HepG2 (cell line): ENCODE measurements at regions not wholly inside any gene's neighbourhood (a gene's known extent, or its start where the extent isn't known, plus 50 kb on each side); places are given as distances from the start of the nearest gene placed in this dataset.

Experiments used
- ATAC-seq: fragments of 200-7000 bp; cut with Tn5 transposase; 3 replicates; pipeline ENCODE4 v1.9.1; 2020; ENCODE audit warnings: mild to moderate bottlenecking, moderate library complexity
- BruUV-seq: library from RNA; stranded (reverse); fragments of 400-500 nt; replicated peaks from 2 replicates; lab custom pipeline; 2021; lab: Mats Ljungman, UMichigan
- CTCF ChIA-PET: fragments of 300-600 bp; formaldehyde crosslinking; extraction: SDS; loops from one replicate; lab custom pipeline; 2021; ENCODE audit warnings: low total read pairs, inconsistent platforms, low intra/inter-chr PET ratio; lab: Yijun Ruan, JAX
- POLR2A ChIA-PET: fragments of 350-600 bp; sonication (Branson Sonifier 250); formaldehyde crosslinking; loops from one replicate; lab custom pipeline; 2020; ENCODE audit warnings: antibody characterized with exemption, inconsistent platforms; lab: Yijun Ruan, JAX
- DNase-seq: peaks from one replicate; pipeline ENCODE4 v3.0.0-alpha.2; 2015; ENCODE audit warnings: low spot score
- FAIRE-seq: peaks from 3 replicates; lab custom pipeline; 2011; peaks lifted over from hg19 to GRCh38; lab: Jason Lieb, UNC
- H2AFZ ChIP-seq: one replicate; pipeline ENCODE4 v1.6.1; 2011; ENCODE audit warnings: low read length, inconsistent platforms
- H3K27ac ChIP-seq: fragments of 300-600 bp; 3 replicates; pipeline ENCODE4 v1.8.0; 2011; ENCODE audit warnings: mixed run types, mild to moderate bottlenecking, mixed read lengths, low read length, inconsistent platforms; ENCODE audit not compliant: insufficient read depth; ENCODE audit errors: extremely low read length
- H3K27me3 ChIP-seq, 2 experiments: fragments of 200-600 bp in 1 of 2; 2 replicates in 1 of 2; 3 replicates in 1 of 2; pipeline versions ENCODE4 v1.6.0 to v1.8.0; 2011; ENCODE audit warnings: low read length in 2 of 2, mild to moderate bottlenecking in 2 of 2, moderate library complexity in 2 of 2, inconsistent platforms in 1 of 2; ENCODE audit not compliant: insufficient read depth in 2 of 2, control insufficient read depth in 1 of 2
- H3K36me3 ChIP-seq, 2 experiments: fragments of 200-600 bp in 1 of 2; replicated peaks in 1 of 2; 2 replicates in 1 of 2; 3 replicates in 1 of 2; pipeline versions ENCODE4 v1.5.1 to v1.8.0; 2011; ENCODE audit warnings: low read length in 2 of 2, inconsistent platforms in 1 of 2; ENCODE audit not compliant: insufficient read depth in 2 of 2, control insufficient read depth in 1 of 2
- H3K4me1 ChIP-seq: 2 replicates; pipeline ENCODE4 v1.5.1; 2012; ENCODE audit warnings: low read length, inconsistent platforms; ENCODE audit not compliant: insufficient read depth
- H3K4me2 ChIP-seq: 2 replicates; pipeline ENCODE4 v1.6.0; 2011; ENCODE audit warnings: low read depth, low read length, inconsistent platforms
- H3K4me3 ChIP-seq, 3 experiments: fragments of 200-600 bp in 1 of 3; sonication (generic), shearing (Covaris generic) in 1 of 3; replicated peaks in 1 of 3; 2 replicates each; pipeline ENCODE4 v1.5.1; 2011 to 2016; ENCODE audit warnings: low read length in 3 of 3, inconsistent platforms in 2 of 3, low read depth in 2 of 3, mild to moderate bottlenecking in 2 of 3, control low read depth in 1 of 3, mixed read lengths in 1 of 3; ENCODE audit not compliant: insufficient read depth in 1 of 3
- H3K79me2 ChIP-seq: one replicate; pipeline ENCODE4 v1.6.1; 2011; ENCODE audit warnings: low read length, inconsistent platforms; ENCODE audit not compliant: insufficient read depth
- H3K9ac ChIP-seq: 2 replicates; pipeline ENCODE4 v1.6.0; 2011; ENCODE audit warnings: mild to moderate bottlenecking, low read depth, low read length, inconsistent platforms; ENCODE audit not compliant: insufficient read depth
- H3K9me3 ChIP-seq: 2 replicates; pipeline ENCODE4 v1.5.1; 2012; ENCODE audit warnings: mild to moderate bottlenecking, low read length
- H4K20me1 ChIP-seq: 2 replicates; pipeline ENCODE4 v1.6.0; 2011; ENCODE audit warnings: inconsistent platforms, mild to moderate bottlenecking, low read length, moderate library complexity; ENCODE audit not compliant: insufficient read depth
- CENPX ChIP-seq: sonication (generic); formaldehyde crosslinking; IDR thresholded peaks from 2 replicates; pipeline ENCODE4 v1.9.0; 2021; ENCODE audit warnings: mild to moderate bottlenecking, missing genetic modification reagents, moderate library complexity
- JUNB ChIP-seq: sonication (generic); formaldehyde crosslinking; IDR thresholded peaks from 2 replicates; pipeline ENCODE4 v1.8.0; 2022; ENCODE audit warnings: missing genetic modification reagents, mild to moderate bottlenecking, borderline replicate concordance
- MXI1 ChIP-seq: IDR thresholded peaks from 3 replicates; pipeline ENCODE4 v1.6.1; 2012; ENCODE audit warnings: low read depth, low read length, inconsistent platforms, borderline replicate concordance
- MYNN ChIP-seq: sonication (generic); formaldehyde crosslinking; IDR thresholded peaks from 2 replicates; pipeline ENCODE4 v1.4.0; 2020; ENCODE audit warnings: mild to moderate bottlenecking, low read depth, missing genetic modification reagents
- ZBTB4 ChIP-seq: sonication (generic); formaldehyde crosslinking; IDR thresholded peaks from 2 replicates; pipeline ENCODE4 v1.4.0; 2020; ENCODE audit warnings: missing genetic modification reagents, mild to moderate bottlenecking, borderline replicate concordance
- ZNF101 ChIP-seq: sonication (generic); formaldehyde crosslinking; IDR thresholded peaks from 2 replicates; pipeline ENCODE4 v1.4.0; 2020; ENCODE audit warnings: mild to moderate bottlenecking, low read depth, missing genetic modification reagents, borderline replicate concordance
- ZNF317 ChIP-seq: sonication (generic); formaldehyde crosslinking; IDR thresholded peaks from 2 replicates; pipeline ENCODE4 v1.5.0; 2020; ENCODE audit warnings: mild to moderate bottlenecking, missing genetic modification reagents
- ZSCAN20 ChIP-seq: sonication (generic); formaldehyde crosslinking; IDR thresholded peaks from 2 replicates; pipeline ENCODE4 v1.4.0; 2020; ENCODE audit warnings: missing genetic modification reagents, mild to moderate bottlenecking, borderline replicate concordance
- WGBS: methylation state at CpG from one replicate; pipeline ENCODE4 v1.1.6; 2017; ENCODE audit warnings: low lambda C conversion rate; 5-methylcytosine and 5-hydroxymethylcytosine counted together
- in situ Hi-C: cut with HindIII; loops from 2 replicates; pipeline ENCODE4 v1.10.0; 2017; ENCODE audit warnings: low pct_unique_long_range_greater_than_20kb; ENCODE audit not compliant: extremely low pct_ligation_motif_present
- intact Hi-C: fragments of 100-400 bp; cut with micrococcal nuclease; formaldehyde crosslinking; loops from one replicate; pipeline ENCODE4 v1.10.0; 2022; ENCODE audit not compliant: unreplicated experiment

GRCh38 chr6:16842676-16843075 lies 81.4 kb upstream of the ATXN1 start (continued):
- TF ChIP-seq MXI1: no peak

GRCh38 chr6:16841241-16841640 lies 80.0 kb upstream of the ATXN1 start:
- no peak for DNase-seq
- Histone ChIP-seq H3K9ac (no peak overlapping the region), H3K79me2 (no peaks in the 10 kb centered on the region), H3K9me3 (no peaks in the 10 kb centered on the region), H3K4me2 (no peak overlapping the region), H3K27ac (no peak overlapping the region), H3K4me1 (no peaks in the 10 kb centered on the region), H2AFZ (no peak overlapping the region), H3K27me3 (no peaks in the 10 kb centered on the region; a peak in 1 of 5 replicates), H3K36me3 (no peaks in the 10 kb centered on the region), H3K4me3 (no peak overlapping the region), H4K20me1 (no peaks in the 10 kb centered on the region)
- FAIRE-seq: no peak
- WGBS: 48% methylated on average over 7 of the region's 7 CpGs
- TF ChIP-seq JUNB (CRISPR knock-in tag): no peak
- no peak for TF ChIP-seq CENPX (CRISPR knock-in tag)
- no peak for TF ChIP-seq ZNF317
- no peak for TF ChIP-seq ZNF101 (CRISPR knock-in tag)
- no peak for TF ChIP-seq MYNN (CRISPR knock-in tag)
- no peak for TF ChIP-seq ZSCAN20
- ChIA-PET CTCF (no interaction called here), POLR2A (no interaction called here)
- no peak for ATAC-seq
- BruUV-seq: no TSS peak
- intact Hi-C loops: no loop called here
- in situ Hi-C loops: no loop called here

DNA sequence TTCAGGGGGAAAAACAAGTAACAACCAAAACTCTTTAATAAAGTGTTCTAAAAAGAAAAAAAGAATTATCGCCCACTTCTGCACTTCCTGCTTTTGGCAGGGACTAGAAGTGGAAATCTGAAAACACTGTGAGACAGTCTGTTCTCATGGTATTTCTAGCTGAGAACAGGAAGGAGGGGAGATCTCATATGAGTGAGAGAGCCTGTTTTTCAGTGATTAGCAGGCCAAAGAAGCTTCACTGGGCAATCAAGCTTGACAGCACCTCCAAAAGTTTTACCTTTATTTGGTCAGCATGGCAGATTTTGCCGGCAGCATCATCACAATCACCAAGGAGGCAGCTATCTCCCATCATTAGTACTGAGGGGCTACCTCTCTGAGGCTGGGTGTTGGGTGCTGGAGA lies 79.5 kb upstream of the ATXN1 start:
- intact Hi-C loops: no loop called here
- H3K4me1 ChIP-seq: no peaks in the 10 kb centered on the region

More for the DNA sequence above, 79.5 kb upstream of the ATXN1 start:
- no peak for ATAC-seq
- H2AFZ ChIP-seq: no peak overlapping the region
- H3K4me3 ChIP-seq: no peak overlapping the region
- no peaks in the 10 kb centered on the region for H3K79me2 ChIP-seq
- no peak for TF ChIP-seq ZBTB4 (CRISPR knock-in tag)
- H4K20me1 ChIP-seq: no peaks in the 10 kb centered on the region
- no peaks in the 10 kb centered on the region for H3K36me3 ChIP-seq
- BruUV-seq: no TSS peak
- CTCF ChIA-PET: no interaction called here
- H3K9ac ChIP-seq: no peak overlapping the region
- no peaks in the 10 kb centered on the region for H3K9me3 ChIP-seq
- DNase-seq: no peak
- WGBS: 61% methylated on average over 2 of the region's 2 CpGs
- no peak overlapping the region for H3K27ac ChIP-seq
- POLR2A ChIA-PET: no interaction called here
- peaks cover 0 to 2% of the 10 kb centered on the region in 2 experiments; a peak in 1 of 5 replicates for H3K27me3 ChIP-seq
- no peak overlapping the region for H3K4me2 ChIP-seq
- in situ Hi-C loops: no loop called here
- FAIRE-seq: no peak
